GM19328 (cell line): ENCODE measurements at regions not wholly inside any gene's neighbourhood (a gene's known extent, or its start where the extent isn't known, plus 50 kb on each side); places are given as distances from the start of the nearest gene placed in this dataset.

Source experiments
- ATAC-seq: cut with Tn5 transposase; IDR thresholded peaks from one replicate; pipeline ENCODE4 v1.9.1; 2021; ENCODE audit warnings: mild to moderate bottlenecking, moderate library complexity; ENCODE audit not compliant: unreplicated experiment

GRCh38 chr3:144067059-144067458 lies 95.4 kb downstream of the DIPK2A start:
- ATAC-seq: no peak

GRCh38 chr3:144073698-144074097 lies 102.1 kb downstream of the DIPK2A start:
- ATAC-seq: no peak

- ATAC-seq: no peak
Observed at GRCh38 chr3:144079634-144080033, 108.0 kb downstream of the DIPK2A start.

GRCh38 chr3:144084929-144085328 lies 113.3 kb downstream of the DIPK2A start:
- no peak for ATAC-seq

- ATAC-seq: no peak
Observed at GRCh38 chr3:144085964-144086363, 114.3 kb downstream of the DIPK2A start.

- no peak for ATAC-seq
Observed at GRCh38 chr3:144096016-144096415, 124.4 kb downstream of the DIPK2A start.

GRCh38 chr3:144097163-144097562 lies 125.5 kb downstream of the DIPK2A start:
- ATAC-seq: no peak

GRCh38 chr3:144098691-144099090 lies 127.1 kb downstream of the DIPK2A start:
- no peak for ATAC-seq

- no peak for ATAC-seq
Observed at GRCh38 chr3:144102421-144102820, 130.8 kb downstream of the DIPK2A start.

GRCh38 chr3:144104186-144104585 lies 132.6 kb downstream of the DIPK2A start:
- no peak for ATAC-seq

GRCh38 chr3:144104679-144105078 lies 133.1 kb downstream of the DIPK2A start:
- ATAC-seq: no peak

GRCh38 chr3:144105542-144105941 lies 133.9 kb downstream of the DIPK2A start:
- no peak for ATAC-seq

GRCh38 chr3:144106970-144107369 lies 135.3 kb downstream of the DIPK2A start:
- no peak for ATAC-seq

- ATAC-seq: no peak
Observed at GRCh38 chr3:144107923-144108322, 136.3 kb downstream of the DIPK2A start.

GRCh38 chr3:144109944-144110343 lies 138.3 kb downstream of the DIPK2A start:
- ATAC-seq: peak; percentile 95

- ATAC-seq: no peak
Observed at GRCh38 chr3:144112036-144112435, 140.4 kb downstream of the DIPK2A start.

GRCh38 chr3:144112437-144112836 lies 140.8 kb downstream of the DIPK2A start:
- no peak for ATAC-seq

- ATAC-seq: no peak
Observed at GRCh38 chr3:144114767-144115166, 143.1 kb downstream of the DIPK2A start.

- ATAC-seq: no peak
Observed at GRCh38 chr3:144119633-144120032, 148.0 kb downstream of the DIPK2A start.

- ATAC-seq: no peak
Observed at GRCh38 chr3:144121661-144122060, 150.0 kb downstream of the DIPK2A start.

GRCh38 chr3:144127014-144127413 lies 155.4 kb downstream of the DIPK2A start:
- ATAC-seq: no peak

- no peak for ATAC-seq
Observed at GRCh38 chr3:144127700-144128099, 156.1 kb downstream of the DIPK2A start.

- ATAC-seq: peak; percentile 98
Observed at GRCh38 chr3:144128108-144128892, 156.7 kb downstream of the DIPK2A start.
